ENCODE measurements at regions not wholly inside any gene's neighbourhood (a gene's known extent, or its start where the extent isn't known, plus 50 kb on each side); places are given as distances from the start of the nearest gene placed in this dataset.

DNA sequence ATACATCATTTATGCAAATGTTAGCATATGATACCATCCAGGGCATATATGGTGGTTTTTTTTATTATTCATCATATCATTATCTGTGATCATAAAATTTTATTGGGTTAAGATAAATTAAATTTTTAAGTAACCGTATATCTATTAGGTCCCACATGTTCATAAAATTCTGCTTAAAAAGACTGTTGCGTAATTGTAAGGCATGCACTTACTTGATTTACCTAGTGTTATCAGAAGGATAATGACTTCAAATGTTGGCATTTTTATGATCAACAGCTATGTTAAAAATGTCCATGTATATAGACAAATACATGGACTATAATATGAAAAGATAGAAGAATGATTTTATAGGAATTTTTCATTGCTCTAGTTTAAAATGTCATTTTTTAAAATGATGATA is 1625.5 kb upstream of the CELF4 start:
- H3K4me2 ChIP-seq (ENCODE audit: insufficient read depth in 1 of 2, low read depth in 2 of 2, low read length in 2 of 2), result no peak overlapping the region
- CTCF ChIA-PET (ENCODE audit: partially characterized antibody), result no interaction called here

More for the DNA sequence above, 1625.5 kb upstream of the CELF4 start:
- Histone ChIP-seq H3K9me3 (ENCODE audit: insufficient read depth in 2 of 2, low read depth in 1 of 2, low read length in 1 of 2) (no peaks in the 10 kb centered on the region), H4K5ac (ENCODE audit: insufficient read length, low read depth, low read length) (no peak overlapping the region), H3K36me3 (ENCODE audit: control insufficient read depth in 2 of 4, insufficient read depth in 4 of 4, low read length in 3 of 4) (no peaks in the 10 kb centered on the region), H4K20me1 (replicated peaks in 1 of 2; ENCODE audit: control insufficient read depth in 1 of 2, insufficient read depth in 2 of 2, low read length in 2 of 2) (no peaks in the 10 kb centered on the region), H3K9ac (replicated peaks in 1 of 4; ENCODE audit: extremely low read depth in 1 of 4, low read depth in 3 of 4, low read length in 3 of 4) (no peak overlapping the region), H3K27me3 (replicated peaks in 1 of 4; ENCODE audit: control insufficient read depth in 3 of 4, extremely low read depth in 1 of 4, insufficient read depth in 3 of 4, low read length in 3 of 4) (no peaks in the 10 kb centered on the region), H3K4me1 (replicated peaks in 1 of 4; ENCODE audit: control insufficient read depth in 3 of 4, insufficient read depth in 4 of 4, low read length in 3 of 4) (peaks cover 0 to 3% (median 0%) of the 10 kb centered on the region in 4 experiments; a peak in 1 of 7 replicates), H3K23me2 (ENCODE audit: low read depth, low read length) (no peaks in the 10 kb centered on the region), H2BK20ac (ENCODE audit: low read length) (no peak overlapping the region), H3K79me2 (ENCODE audit: control insufficient read depth in 1 of 2, insufficient read depth in 2 of 2, low read length in 2 of 2) (no peaks in the 10 kb centered on the region), H3K4me3 (ENCODE audit: extremely low read depth in 1 of 4, insufficient read depth in 2 of 4, low read depth in 3 of 4, low read length in 4 of 4) (no peak overlapping the region), H4K91ac (replicated peaks; ENCODE audit: insufficient read length, low read length) (no peak overlapping the region), H3K79me1 (ENCODE audit: low read depth, low read length) (no peaks in the 10 kb centered on the region), H2BK15ac (ENCODE audit: low read length) (no peak overlapping the region), H3K56ac (replicated peaks; ENCODE audit: insufficient read length, low read depth, low read length) (no peak overlapping the region), H2AK5ac (ENCODE audit: low read depth, low read length) (no peak overlapping the region), H3K27ac (ENCODE audit: low read depth, low read length) (no peak overlapping the region), H2AFZ (ENCODE audit: low read length) (no peak overlapping the region), H3K23ac (ENCODE audit: insufficient read length) (no peak overlapping the region), H3K18ac (ENCODE audit: extremely low read depth, low read length) (no peak overlapping the region), H4K8ac (ENCODE audit: extremely low read depth, insufficient read depth, low read length) (no peak overlapping the region), H2BK120ac (replicated peaks; ENCODE audit: low read depth, low read length) (no peak overlapping the region), H3K14ac (ENCODE audit: insufficient read length) (no peak overlapping the region), H2BK12ac (ENCODE audit: low read depth, low read length) (no peak overlapping the region), H3K4ac (replicated peaks; ENCODE audit: insufficient read length, low read depth, low read length) (no peak overlapping the region), H2BK5ac (ENCODE audit: low read depth, low read length) (no peak overlapping the region)
- TF ChIP-seq BCL11A (IDR thresholded peaks at IDR 0.05; ENCODE audit: low read depth in 2 of 2, low read length in 2 of 2), result no peak
- no peak for TF ChIP-seq TAF1 (IDR thresholded peaks at IDR 0.05; ENCODE audit: low read depth, low read length)
- TF ChIP-seq CBX8 (IDR thresholded peaks at IDR 0.05; ENCODE audit: borderline replicate concordance, low read depth, low read length), result no peak
- TF ChIP-seq GABPA (IDR thresholded peaks at IDR 0.05; ENCODE audit: borderline replicate concordance, insufficient read depth, low read length), result no peak
- TF ChIP-seq CTBP2 (IDR thresholded peaks at IDR 0.05; ENCODE audit: borderline replicate concordance, insufficient read depth, insufficient read length, low read length), result no peak
- no peak for TF ChIP-seq FOSL1 (IDR thresholded peaks at IDR 0.05; ENCODE audit: insufficient read depth, low read depth, low read length)
- TF ChIP-seq KDM1A (IDR thresholded peaks at IDR 0.05; ENCODE audit: borderline replicate concordance, low read length), result no peak
- no peak for TF ChIP-seq JUND (IDR thresholded peaks at IDR 0.05; ENCODE audit: low read length)
- no peak for TF ChIP-seq SIRT6 (IDR thresholded peaks at IDR 0.05; ENCODE audit: low read length)
- no peak for TF ChIP-seq CBX5 (IDR thresholded peaks at IDR 0.05; ENCODE audit: low read depth, low read length)
- TF ChIP-seq GTF2F1 (IDR thresholded peaks at IDR 0.05; ENCODE audit: borderline replicate concordance, low read depth, low read length), result no peak
- no peak for TF ChIP-seq HDAC2 (IDR thresholded peaks at IDR 0.05; ENCODE audit: borderline replicate concordance in 1 of 2, low read depth in 2 of 2, low read length in 2 of 2)
- DNase-seq (ENCODE audit: low read depth in 1 of 2, low spot score in 2 of 2) (no peak), FAIRE-seq (no peak)
- WGBS, 2 experiments (ENCODE audit: extremely low coverage in 1 of 2, insufficient coverage in 1 of 2, insufficient read length in 1 of 2, insufficient replicate concordance in 2 of 2, low coverage in 1 of 2, low lambda C conversion rate in 2 of 2, missing lambda C conversion rate in 1 of 2), result 96% methylated on average over 2 of the region's 2 CpGs; no CpG with 5 or more reads in 1 of the 2 experiments
- POLR2A ChIA-PET (ENCODE audit: partially characterized antibody), result no interaction called here

All from H1 (cell line).